T-helper 1 cell treated with Interleukin-12 subunit alpha and Interleukin-12 subunit beta and Interleukin-4 antibody, amounts not matched to agents 30 ng/mL and 1 ng/mL, for 36 hours (primary cell): ENCODE measurements at regions not wholly inside any gene's neighbourhood (a gene's known extent, or its start where the extent isn't known, plus 50 kb on each side); places are given as distances from the start of the nearest gene placed in this dataset.

Source experiments
- intact Hi-C: fragments of 100-400 bp; cut with micrococcal nuclease; formaldehyde crosslinking; loops from one replicate; pipeline ENCODE4 v1.15.1; 2024

- intact Hi-C loops: no loop called here
These were observed 65.8 kb downstream of the SALL1 start for GRCh38 chr16:51085271-51085670.

DNA sequence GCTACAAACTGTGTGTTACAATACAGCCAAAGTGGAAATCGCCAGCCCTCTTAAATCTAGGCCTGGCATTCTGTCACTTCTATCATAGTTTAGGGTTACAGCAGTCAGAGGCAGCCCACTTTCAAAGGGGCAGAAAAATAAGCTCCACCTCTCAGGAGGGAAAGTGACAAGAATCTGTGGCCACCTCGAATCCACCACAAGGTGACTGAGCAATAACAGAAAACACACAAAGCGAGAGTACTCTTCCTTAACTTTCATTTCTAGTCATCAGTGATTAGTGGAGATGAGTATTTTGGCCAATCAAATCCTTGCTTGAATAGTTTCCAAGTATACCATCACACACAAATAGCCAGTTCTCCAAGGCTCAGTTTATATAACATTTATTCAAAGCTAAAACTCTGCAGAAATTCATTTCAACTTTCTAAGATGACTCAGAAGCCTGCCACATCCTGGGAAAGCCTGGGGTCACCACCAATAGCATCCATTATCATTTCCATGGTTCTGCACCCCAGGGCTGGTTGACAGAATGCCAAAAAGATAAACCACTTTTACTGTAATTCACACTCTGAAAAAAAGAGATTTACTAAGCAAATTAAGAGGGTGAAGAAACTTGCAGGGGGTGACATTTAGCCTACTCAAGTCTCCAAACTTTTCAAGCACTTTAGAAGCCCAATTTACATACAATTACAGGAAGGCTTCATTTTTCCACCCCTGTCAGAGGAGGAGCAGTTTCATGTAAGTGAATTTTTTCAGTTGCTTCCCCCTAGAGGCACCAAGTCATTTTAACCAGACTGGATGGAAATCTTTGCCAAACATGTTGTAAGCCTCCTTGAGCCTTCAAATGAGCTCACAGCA lies 66.8 kb downstream of the SALL1 start:
- intact Hi-C loops: no loop called here

GRCh38 chr16:51072591-51072990 lies 78.5 kb downstream of the SALL1 start:
- intact Hi-C loops: no loop called here

DNA sequence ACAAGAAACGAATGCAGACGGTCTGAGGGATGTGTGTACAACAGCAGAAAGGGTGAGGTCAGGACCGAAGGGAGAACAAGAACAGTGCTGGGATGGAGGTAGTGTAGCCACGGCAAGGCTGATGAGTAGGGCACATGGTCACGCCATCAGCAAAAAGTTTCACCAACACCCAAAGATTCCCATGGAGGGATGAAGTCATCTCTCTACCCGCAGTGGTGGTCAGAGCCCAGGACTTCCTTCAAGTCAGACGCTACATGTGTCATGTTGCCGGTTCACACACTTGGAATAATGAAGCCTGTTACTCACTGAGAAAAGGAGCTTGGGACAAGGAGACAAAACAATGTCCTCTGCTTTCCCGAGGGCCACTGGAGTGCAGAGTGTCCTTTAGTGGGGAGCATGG lies 79.7 kb downstream of the SALL1 start:
- intact Hi-C loops: no loop called here

GRCh38 chr16:51067352-51067751 lies 83.7 kb downstream of the SALL1 start:
- intact Hi-C loops: no loop called here

GRCh38 chr16:51062039-51062438 lies 89.0 kb downstream of the SALL1 start:
- intact Hi-C loops: no loop called here

GRCh38 chr16:51061328-51061727 lies 89.7 kb downstream of the SALL1 start:
- intact Hi-C loops: no loop called here

DNA sequence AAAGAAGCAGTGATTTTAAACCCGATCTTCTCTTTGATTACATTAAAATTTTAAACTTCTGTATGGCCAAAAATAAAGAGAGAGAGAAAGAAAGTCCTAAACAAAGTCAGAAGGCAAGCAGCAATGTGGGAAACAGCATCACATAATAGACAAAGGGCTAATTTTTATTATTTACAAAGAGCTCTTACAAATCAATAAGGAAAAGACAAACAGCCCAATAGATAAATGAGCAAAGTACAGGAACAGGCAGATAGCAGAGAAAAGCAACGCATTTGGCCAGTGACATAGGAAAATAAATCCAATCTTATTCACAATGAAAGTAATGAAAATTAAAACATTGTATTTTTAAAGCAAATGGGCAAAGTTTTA lies 93.1 kb downstream of the SALL1 start:
- intact Hi-C loops: no loop called here

DNA sequence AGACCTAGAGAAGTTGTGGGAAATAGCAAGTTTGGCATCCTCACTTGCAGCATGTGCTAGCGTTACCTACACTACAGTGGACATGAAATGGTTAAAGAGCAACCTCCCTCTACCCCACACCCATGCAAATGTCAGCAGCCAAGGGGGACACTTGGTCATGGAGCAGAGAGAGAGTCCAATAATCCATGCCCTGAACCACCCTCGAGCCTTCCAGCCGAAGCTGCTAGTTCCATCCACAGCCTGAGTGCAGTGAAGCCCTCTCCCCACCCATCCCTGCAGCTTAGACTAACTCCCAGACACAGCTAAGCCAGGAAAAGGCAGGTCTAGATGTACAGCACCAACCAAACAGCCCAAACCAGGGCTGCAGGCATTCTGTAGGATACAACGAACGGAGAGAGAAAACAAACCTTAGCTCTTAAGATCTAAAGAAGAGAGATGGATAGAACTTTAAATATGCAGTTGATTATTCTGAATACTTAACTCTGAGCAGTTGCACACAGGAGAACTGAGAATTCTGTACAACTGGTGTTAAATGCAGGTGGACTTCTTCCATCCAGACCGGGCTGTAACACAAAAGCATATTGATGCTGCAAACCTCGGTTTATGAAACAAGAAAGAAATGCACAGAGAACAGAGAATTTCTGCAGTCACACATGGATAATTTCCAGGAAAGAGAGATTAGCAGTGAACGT lies 93.8 kb downstream of the SALL1 start:
- intact Hi-C loops: no loop called here

DNA sequence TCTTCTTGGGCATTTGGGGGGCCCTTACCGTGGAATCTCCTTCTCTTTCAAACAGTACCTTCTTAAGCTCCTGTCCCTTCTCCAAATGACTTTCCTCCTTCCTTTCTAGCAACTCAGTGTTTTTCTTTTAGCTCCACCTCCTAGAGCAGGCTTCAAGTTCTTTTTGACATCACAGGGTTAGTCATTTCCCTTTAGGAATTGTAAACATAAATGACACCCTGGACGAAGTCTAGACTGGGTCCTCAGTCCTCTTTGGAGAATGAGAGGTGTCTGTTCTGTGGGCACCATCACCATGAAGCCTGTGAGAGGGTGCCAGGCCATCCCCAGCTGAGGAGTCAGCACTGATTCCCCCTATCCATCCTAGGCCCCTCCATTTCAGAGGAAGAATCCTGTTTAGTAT lies 94.7 kb downstream of the SALL1 start:
- intact Hi-C loops: no loop called here

- intact Hi-C loops: no loop called here
These were observed 95.6 kb downstream of the SALL1 start for GRCh38 chr16:51055434-51055833.

DNA sequence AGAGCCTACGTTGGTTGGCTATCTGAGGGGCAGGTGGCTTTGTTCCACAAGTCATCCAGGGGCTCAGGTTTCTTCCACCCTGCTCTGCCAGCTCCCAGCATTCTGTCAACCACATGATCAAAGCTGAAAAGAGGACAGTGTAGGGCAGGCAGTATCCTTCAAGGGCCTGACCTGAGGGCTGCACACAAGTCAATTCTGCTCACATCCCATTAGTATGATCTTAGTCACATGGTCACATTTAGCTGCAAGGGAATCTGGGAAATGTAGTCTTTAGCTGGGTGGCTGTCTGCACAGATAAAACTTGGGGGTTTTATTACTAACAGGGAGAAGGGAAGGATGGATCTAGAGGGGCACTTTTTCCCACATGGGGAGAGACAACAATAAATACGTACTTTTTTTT lies 97.3 kb downstream of the SALL1 start:
- intact Hi-C loops: no loop called here

- intact Hi-C loops: no loop called here
These were observed 99.4 kb downstream of the SALL1 start for GRCh38 chr16:51051671-51052070.

DNA sequence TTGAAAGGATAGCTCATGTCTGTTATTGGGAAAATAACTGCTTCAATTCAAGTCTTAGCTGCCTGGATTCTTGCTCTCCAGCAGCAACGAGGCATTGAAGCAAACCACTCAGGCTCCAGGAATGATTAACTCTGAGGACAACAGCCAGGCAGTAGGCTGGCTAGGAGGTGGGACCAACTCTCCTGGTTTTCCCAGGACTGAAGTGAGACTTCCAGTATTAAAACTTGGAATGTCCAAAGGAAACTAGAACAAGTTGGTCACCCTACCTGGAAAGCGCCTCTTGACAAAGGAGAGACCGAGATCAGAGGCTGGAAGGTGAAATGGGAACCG lies 100.7 kb downstream of the SALL1 start:
- intact Hi-C loops: no loop called here

GRCh38 chr16:51049678-51050376 lies 101.2 kb downstream of the SALL1 start:
- intact Hi-C loops: no loop called here

- intact Hi-C loops: no loop called here
These were observed 101.8 kb downstream of the SALL1 start for GRCh38 chr16:51049276-51049675.

- intact Hi-C loops: no loop called here
These were observed 102.5 kb downstream of the SALL1 start for GRCh38 chr16:51048544-51048943.

DNA sequence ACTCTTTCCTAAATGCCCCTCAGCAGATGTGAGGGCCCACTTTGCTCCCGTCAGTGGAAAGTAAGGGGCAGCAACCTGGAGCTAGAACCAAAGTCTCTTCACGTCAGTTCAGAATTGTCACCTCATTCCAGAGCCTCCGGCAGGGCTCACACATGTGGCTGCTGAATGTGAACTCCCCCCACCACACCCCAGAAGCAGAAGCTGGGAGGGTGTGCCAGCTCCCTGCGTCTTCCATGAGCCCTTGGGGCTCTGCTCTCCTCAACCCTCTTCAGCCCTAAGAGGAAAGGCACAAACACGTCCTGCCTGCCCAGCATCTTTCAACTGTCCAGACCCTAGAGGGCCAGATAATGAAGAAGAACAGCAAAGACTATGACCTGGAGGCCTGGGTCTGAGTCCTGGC lies 105.3 kb downstream of the SALL1 start:
- intact Hi-C loops: no loop called here

DNA sequence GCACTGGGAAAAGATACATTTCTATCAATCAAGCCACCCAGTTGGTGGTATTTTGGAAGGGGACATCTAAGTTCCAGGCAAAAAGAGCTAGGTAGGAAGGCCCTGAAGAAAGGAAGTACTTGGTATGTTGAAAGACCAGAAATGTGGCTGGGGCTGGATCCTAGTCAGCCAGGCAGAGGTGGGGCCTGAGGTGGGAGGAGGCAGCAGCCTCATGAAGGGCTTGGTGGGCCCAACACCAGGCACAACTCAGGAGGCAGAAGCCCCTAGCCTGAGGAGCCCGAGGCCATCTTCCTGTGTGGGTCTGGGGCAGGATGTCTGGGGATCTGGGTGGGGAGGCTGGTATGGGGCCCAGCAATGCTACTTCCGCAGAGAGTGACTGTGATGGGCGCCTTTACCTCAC lies 105.9 kb downstream of the SALL1 start:
- intact Hi-C loops: no loop called here

DNA sequence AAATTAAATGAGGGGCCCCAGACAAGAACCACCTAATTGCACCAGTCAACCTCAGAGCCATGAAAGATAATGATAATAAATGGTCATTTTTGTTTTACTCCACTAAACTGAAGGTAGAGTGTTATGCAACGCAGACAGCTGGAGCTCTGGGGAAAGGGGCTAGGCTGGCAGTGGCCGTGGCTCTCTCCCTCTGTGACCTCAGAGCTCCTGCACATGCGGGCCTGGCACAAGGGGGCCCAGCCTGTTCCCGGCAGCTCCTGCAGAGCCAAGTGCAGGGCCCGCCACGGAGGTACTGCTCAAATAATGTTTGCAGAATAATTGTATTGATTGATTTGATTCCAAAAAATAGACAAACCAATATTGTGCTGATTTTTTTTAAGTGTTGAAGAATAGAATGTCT lies 109.5 kb downstream of the SALL1 start:
- intact Hi-C loops: no loop called here

- intact Hi-C loops: no loop called here
These were observed 110.4 kb downstream of the SALL1 start for GRCh38 chr16:51040637-51041036.

GRCh38 chr16:51039638-51040331 lies 111.3 kb downstream of the SALL1 start:
- intact Hi-C loops: no loop called here
